GM10248 (cell line): ENCODE measurements at regions not wholly inside any gene's neighbourhood (a gene's known extent, or its start where the extent isn't known, plus 50 kb on each side); places are given as distances from the start of the nearest gene placed in this dataset.
"Not testable (repeated sequence)": the region's sequence is repeated elsewhere in the genome, so short reads cannot be mapped to it uniquely, and the experiment has no call there.

Source experiments
- CTCF ChIA-PET: fragments of 300-600 bp; sonication (Branson Sonifier 250); formaldehyde crosslinking; extraction: SDS; loops from one replicate; lab custom pipeline; 2021; ENCODE audit warnings: antibody characterized with exemption; lab: Yijun Ruan, JAX
- POLR2A ChIA-PET: fragments of 350-650 bp; sonication (Branson Sonifier 250); formaldehyde crosslinking; extraction: SDS; loops from one replicate; lab custom pipeline; 2020; ENCODE audit warnings: antibody characterized with exemption; lab: Yijun Ruan, JAX
- DNase-seq: peaks from one replicate; pipeline ENCODE4 v3.0.0; 2012; ENCODE audit errors: extremely low spot score
- CTCF ChIP-seq: IDR thresholded peaks from 2 replicates; pipeline ENCODE4 v1.5.1; 2012; ENCODE audit warnings: mild to moderate bottlenecking, low read depth; ENCODE audit errors: extremely low read depth, missing control alignments, control extremely low read depth

GRCh38 chr7:138325434-138325833 is 134.6 kb upstream of the TRIM24 start:
- CTCF ChIA-PET, result no interaction called here
- POLR2A ChIA-PET, result no interaction called here
- no peak for TF ChIP-seq CTCF
- no peak for DNase-seq

- no peak for DNase-seq
- POLR2A ChIA-PET, result no interaction called here
Observed at GRCh38 chr7:138328215-138328614, 131.8 kb upstream of the TRIM24 start.

GRCh38 chr7:138332850-138333249 is 127.2 kb upstream of the TRIM24 start:
- CTCF ChIA-PET, DNase-seq, POLR2A ChIA-PET: not testable (repeated sequence)

More at GRCh38 chr7:138328215-138328614, 131.8 kb upstream of the TRIM24 start:
- no peak for TF ChIP-seq CTCF
- CTCF ChIA-PET, result no interaction called here

- TF ChIP-seq CTCF, result no peak
- ChIA-PET POLR2A (no interaction called here), CTCF (no interaction called here)
- no peak for DNase-seq
Observed at GRCh38 chr7:138338361-138338760, 121.7 kb upstream of the TRIM24 start.

- DNase-seq, POLR2A ChIA-PET: not testable (repeated sequence)
- CTCF ChIA-PET, result interaction anchor here (0.7 kb wide), 1 partner anchor 16 kb away, joined by 3 read pairs; no protein-coding TSS in a partner anchor
Observed at GRCh38 chr7:138339229-138339628, 120.8 kb upstream of the TRIM24 start.

GRCh38 chr7:138342990-138343389 is 117.1 kb upstream of the TRIM24 start:
- DNase-seq, result no peak
- no peak for TF ChIP-seq CTCF
- ChIA-PET CTCF (no interaction called here), POLR2A (no interaction called here)

GRCh38 chr7:138345567-138345966 is 114.5 kb upstream of the TRIM24 start:
- no peak for TF ChIP-seq CTCF
- ChIA-PET CTCF (no interaction called here), POLR2A (no interaction called here)
- no peak for DNase-seq

- CTCF ChIA-PET, result no interaction called here
- DNase-seq, result no peak
- TF ChIP-seq CTCF, result no peak
- POLR2A ChIA-PET, result no interaction called here
Observed at GRCh38 chr7:138346975-138347374, 113.1 kb upstream of the TRIM24 start.
